Tibial nerve (tissue), 4 donors: ENCODE measurements at regions not wholly inside any gene's neighbourhood (a gene's known extent, or its start where the extent isn't known, plus 50 kb on each side); places are given as distances from the start of the nearest gene placed in this dataset.
"Not testable (repeated sequence)": the region's sequence is repeated elsewhere in the genome, so short reads cannot be mapped to it uniquely, and the experiment has no call there.

Experiments
- DNase-seq, 2 donors: peaks; one replicate each; pipeline ENCODE4 v3.0.0-alpha.2; 2019; ENCODE audit warnings: low spot score in 2 of 2
- H3K27ac ChIP-seq, 4 donors: fragments of 200-600 bp; sonication (generic) in 3 of 4; one replicate each; pipeline ENCODE4 v1.5.1; 2017 to 2019; ENCODE audit warnings: mild to moderate bottlenecking in 1 of 4
- H3K27me3 ChIP-seq, 2 donors: fragments of 200-600 bp; sonication (generic) in 1 of 2; one replicate each; pipeline versions ENCODE4 v1.5.1 to v1.6.0; 2017 to 2019
- H3K36me3 ChIP-seq, 3 donors: fragments of 200-600 bp; sonication (generic); one replicate each; pipeline ENCODE4 v1.5.1; 2018 to 2019
- H3K4me1 ChIP-seq, 4 donors: fragments of 200-600 bp; sonication (generic) in 3 of 4; one replicate each; pipeline ENCODE4 v1.5.1; 2017 to 2019
- H3K4me3 ChIP-seq, 4 donors: fragments of 200-600 bp; sonication (generic) in 3 of 4; one replicate each; pipeline ENCODE4 v1.5.1; 2017 to 2019; ENCODE audit warnings: mild to moderate bottlenecking in 1 of 4, moderate library complexity in 1 of 4
- H3K9me3 ChIP-seq, 4 donors: fragments of 200-600 bp; sonication (generic) in 3 of 4; one replicate each; pipeline ENCODE4 v1.5.1; 2017 to 2019
- EP300 ChIP-seq, 2 donors: sonication (generic); formaldehyde crosslinking; IDR thresholded peaks; one replicate each; pipeline ENCODE4 v1.6.1; 2017; ENCODE audit warnings: antibody characterized with exemption in 2 of 2, mild to moderate bottlenecking in 1 of 2
- POLR2A ChIP-seq, 2 donors: fragments of 450-650 bp; IDR thresholded peaks; one replicate each; pipeline ENCODE4 v1.6.1; 2017; ENCODE audit warnings: antibody characterized with exemption in 2 of 2, mild to moderate bottlenecking in 2 of 2, moderate library complexity in 2 of 2
- WGBS, 2 donors: methylation state at CpG; one replicate each; pipeline ENCODE4 v1.1.5; 2018; 5-methylcytosine and 5-hydroxymethylcytosine counted together
- TF ChIP-seq, protein P1 (sequence below), 5 experiments: fragments of 200-600 bp in 3 of 5; fragments of 450-650 bp in 2 of 5; sonication (generic) in 3 of 5; IDR thresholded peaks; one replicate each; pipeline ENCODE4 v1.5.1; 2016 to 2019; ENCODE audit warnings: antibody characterized with exemption in 5 of 5, mild to moderate bottlenecking in 3 of 5, moderate library complexity in 2 of 5

DNA sequence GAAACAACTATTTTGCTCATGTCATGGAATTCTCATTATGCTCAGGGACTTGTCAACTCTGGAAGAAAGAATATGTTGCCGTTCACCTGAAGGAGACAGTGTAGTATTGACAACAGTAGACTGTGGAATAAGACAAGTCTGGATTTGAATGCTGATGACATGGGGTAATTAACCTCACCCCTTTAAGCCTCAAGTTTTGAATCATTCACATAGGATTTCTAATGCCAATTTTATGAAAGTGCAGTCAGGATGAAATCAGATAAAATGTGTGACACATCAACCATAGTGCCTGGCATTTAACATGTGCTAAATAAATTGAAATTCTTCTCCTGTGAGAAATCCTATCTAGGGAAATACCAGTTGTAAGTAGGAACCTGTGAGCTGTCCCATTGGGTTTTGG, 305.8 kb downstream of the KIF20B start:
- Histone ChIP-seq H3K36me3 (no peaks in the 10 kb centered on the region), H3K27me3 (no peaks in the 10 kb centered on the region), H3K9me3 (peaks cover 0 to 8% (median 2%) of the 10 kb centered on the region in 4 donors), H3K27ac (no peak overlapping the region), H3K4me3 (no peak overlapping the region), H3K4me1 (no peaks in the 10 kb centered on the region)
- no peak for DNase-seq
- WGBS, 2 donors, result 84 to 90% methylated on average over 1 of the region's 1 CpG
- TF ChIP-seq EP300 (IDR thresholded peaks at IDR 0.05), result no peak
- TF ChIP-seq POLR2A (IDR thresholded peaks at IDR 0.05), result no peak
- TF ChIP-seq, protein P1, sequence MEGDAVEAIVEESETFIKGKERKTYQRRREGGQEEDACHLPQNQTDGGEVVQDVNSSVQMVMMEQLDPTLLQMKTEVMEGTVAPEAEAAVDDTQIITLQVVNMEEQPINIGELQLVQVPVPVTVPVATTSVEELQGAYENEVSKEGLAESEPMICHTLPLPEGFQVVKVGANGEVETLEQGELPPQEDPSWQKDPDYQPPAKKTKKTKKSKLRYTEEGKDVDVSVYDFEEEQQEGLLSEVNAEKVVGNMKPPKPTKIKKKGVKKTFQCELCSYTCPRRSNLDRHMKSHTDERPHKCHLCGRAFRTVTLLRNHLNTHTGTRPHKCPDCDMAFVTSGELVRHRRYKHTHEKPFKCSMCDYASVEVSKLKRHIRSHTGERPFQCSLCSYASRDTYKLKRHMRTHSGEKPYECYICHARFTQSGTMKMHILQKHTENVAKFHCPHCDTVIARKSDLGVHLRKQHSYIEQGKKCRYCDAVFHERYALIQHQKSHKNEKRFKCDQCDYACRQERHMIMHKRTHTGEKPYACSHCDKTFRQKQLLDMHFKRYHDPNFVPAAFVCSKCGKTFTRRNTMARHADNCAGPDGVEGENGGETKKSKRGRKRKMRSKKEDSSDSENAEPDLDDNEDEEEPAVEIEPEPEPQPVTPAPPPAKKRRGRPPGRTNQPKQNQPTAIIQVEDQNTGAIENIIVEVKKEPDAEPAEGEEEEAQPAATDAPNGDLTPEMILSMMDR (IDR thresholded peaks at IDR 0.05), result no peak

DNA sequence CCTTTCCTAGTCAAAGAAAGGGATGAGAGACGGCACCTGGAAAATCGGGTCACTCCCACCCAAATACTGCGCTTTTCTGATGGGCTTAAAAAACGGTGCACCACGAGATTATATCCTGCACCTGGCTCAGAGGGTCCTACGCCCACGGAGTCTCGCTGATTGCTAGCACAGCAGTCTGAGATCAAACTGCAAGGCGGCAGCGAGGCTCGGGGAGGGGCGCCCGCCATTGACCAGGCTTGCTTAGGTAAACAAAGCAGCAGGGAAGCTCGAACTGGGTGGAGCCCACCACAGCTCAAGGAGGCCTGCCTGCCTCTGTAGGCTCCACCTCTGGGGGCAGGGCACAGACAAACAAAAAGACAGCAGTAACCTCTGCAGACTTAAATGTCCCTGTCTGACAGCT, 309.9 kb downstream of the KIF20B start:
- H3K27me3 ChIP-seq, H3K4me1 ChIP-seq, H3K4me3 ChIP-seq, H3K36me3 ChIP-seq, H3K27ac ChIP-seq, DNase-seq, H3K9me3 ChIP-seq: not testable (repeated sequence)
- WGBS, 2 donors, result 74 to 81% methylated on average over 14 of the region's 14 CpGs

DNA sequence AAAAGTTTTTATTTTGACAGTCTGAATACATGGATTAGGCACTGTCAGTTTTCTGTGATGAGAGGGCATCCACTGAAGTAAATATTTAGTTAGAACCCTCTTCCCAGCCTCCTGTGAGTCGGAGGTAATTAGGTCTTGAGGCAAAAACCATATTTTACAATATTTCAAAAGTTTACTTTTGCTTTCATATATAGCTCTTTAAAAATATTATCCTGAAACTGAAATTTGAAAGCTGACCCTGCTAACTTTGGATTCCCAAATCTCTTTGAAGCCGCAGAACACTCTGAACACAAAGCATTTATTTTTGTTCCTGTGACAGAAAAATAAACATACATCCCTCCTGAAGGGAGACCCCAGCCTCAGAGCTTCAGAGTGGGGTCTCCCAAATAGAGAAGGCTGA, 317.4 kb downstream of the KIF20B start:
- Histone ChIP-seq H3K4me1 (no peaks in the 10 kb centered on the region), H3K27ac (no peak overlapping the region), H3K9me3 (no peaks in the 10 kb centered on the region), H3K27me3 (no peaks in the 10 kb centered on the region), H3K36me3 (no peaks in the 10 kb centered on the region), H3K4me3 (no peak overlapping the region)
- TF ChIP-seq POLR2A (IDR thresholded peaks at IDR 0.05), result no peak
- TF ChIP-seq, protein P1 (IDR thresholded peaks at IDR 0.05), result no peak
- TF ChIP-seq EP300 (IDR thresholded peaks at IDR 0.05), result no peak
- no peak for DNase-seq
- WGBS, 2 donors, result 62 to 72% methylated on average over 2 of the region's 2 CpGs

DNA sequence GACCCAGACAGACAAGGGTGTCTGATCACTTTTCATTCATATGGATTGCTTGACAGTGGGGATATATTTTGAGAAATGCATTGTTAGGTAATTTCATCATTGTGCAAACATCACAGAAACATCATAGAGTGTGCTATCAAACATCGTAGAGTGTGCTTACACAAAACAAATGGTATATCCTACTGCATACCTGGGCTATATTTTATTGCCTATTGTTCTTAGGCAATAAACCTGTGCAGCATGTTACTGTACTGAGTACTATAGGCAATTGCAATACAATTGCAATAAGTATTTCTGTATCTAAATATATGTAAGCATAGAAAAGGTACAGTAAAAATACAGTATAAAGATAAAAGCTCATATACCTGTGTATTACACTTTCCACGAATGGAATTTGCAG, 319.1 kb downstream of the KIF20B start:
- H3K27ac ChIP-seq, result no peak overlapping the region
- H3K4me3 ChIP-seq, result no peak overlapping the region
- TF ChIP-seq POLR2A (IDR thresholded peaks at IDR 0.05) (no peak), EP300 (IDR thresholded peaks at IDR 0.05) (no peak)
- TF ChIP-seq, protein P1 (IDR thresholded peaks at IDR 0.05), result no peak
- DNase-seq, result no peak
- 83% methylated on average over 2 of the region's 2 CpGs for WGBS, 2 donors
- no peaks in the 10 kb centered on the region for H3K27me3 ChIP-seq
- H3K4me1 ChIP-seq, result no peaks in the 10 kb centered on the region
- H3K36me3 ChIP-seq, result no peaks in the 10 kb centered on the region
- no peaks in the 10 kb centered on the region for H3K9me3 ChIP-seq

DNA sequence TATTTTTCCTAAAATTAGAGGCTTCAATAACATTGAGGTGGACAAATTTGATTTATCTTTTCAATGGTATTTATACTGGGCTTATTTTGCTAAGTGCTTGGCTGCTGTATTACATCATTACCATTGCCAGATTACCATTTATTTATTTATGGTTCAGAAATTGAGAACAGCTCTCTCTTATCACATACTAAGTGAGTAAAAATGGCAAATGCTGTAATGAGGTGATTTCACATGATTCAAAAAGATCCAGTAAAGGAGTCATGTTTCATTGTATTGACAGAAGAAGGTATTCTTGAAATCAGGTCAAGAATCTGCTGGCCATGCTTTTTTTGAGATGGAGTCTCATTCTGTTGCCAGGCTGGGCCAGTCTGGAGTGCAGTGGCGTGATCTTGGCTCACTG, 322.6 kb downstream of the KIF20B start:
- Histone ChIP-seq H3K27me3 (no peaks in the 10 kb centered on the region), H3K4me1 (no peaks in the 10 kb centered on the region), H3K36me3 (no peaks in the 10 kb centered on the region), H3K27ac (no peak overlapping the region), H3K9me3 (no peaks in the 10 kb centered on the region), H3K4me3 (no peak overlapping the region)
- TF ChIP-seq POLR2A (IDR thresholded peaks at IDR 0.05), result no peak
- TF ChIP-seq, protein P1 (IDR thresholded peaks at IDR 0.05), result no peak
- no peak for TF ChIP-seq EP300 (IDR thresholded peaks at IDR 0.05)
- no peak for DNase-seq
- 50 to 64% methylated on average over 1 of the region's 1 CpG for WGBS, 2 donors

DNA sequence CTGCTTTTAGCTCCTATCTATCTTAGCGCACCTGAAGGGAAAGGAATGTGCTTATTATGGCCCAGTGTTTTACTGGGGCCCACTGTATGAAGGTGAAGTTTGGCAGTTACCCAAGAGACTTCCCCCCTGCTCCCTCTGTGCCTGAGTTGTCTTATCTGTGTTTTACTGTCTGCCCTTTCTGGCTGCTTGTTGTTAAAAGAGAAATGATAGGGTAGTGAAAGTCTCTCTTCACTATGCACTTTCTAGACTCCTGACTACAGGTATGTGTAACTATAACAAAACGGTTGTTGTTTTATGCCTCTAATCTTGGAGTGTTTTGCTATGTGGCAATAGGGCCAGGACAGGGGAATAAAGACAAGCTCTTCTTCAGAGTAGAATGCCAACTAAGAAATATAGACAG, 326.9 kb downstream of the KIF20B start:
- Histone ChIP-seq H3K4me3 (no peak overlapping the region), H3K27me3 (no peaks in the 10 kb centered on the region), H3K27ac (no peak overlapping the region), H3K4me1 (no peaks in the 10 kb centered on the region), H3K9me3 (peaks cover 0 to 6% (median 0%) of the 10 kb centered on the region in 4 donors), H3K36me3 (no peaks in the 10 kb centered on the region)
- 87 to 93% methylated on average over 2 of the region's 2 CpGs for WGBS, 2 donors
- DNase-seq, result no peak
- TF ChIP-seq EP300 (IDR thresholded peaks at IDR 0.05) (no peak), POLR2A (IDR thresholded peaks at IDR 0.05) (no peak)
- TF ChIP-seq, protein P1 (IDR thresholded peaks at IDR 0.05), result no peak
